K562 (cell line): ENCODE measurements at regions not wholly inside any gene's neighbourhood (a gene's known extent, or its start where the extent isn't known, plus 50 kb on each side); places are given as distances from the start of the nearest gene placed in this dataset.

Experiments used
- CREM ChIP-seq: IDR thresholded peaks from 2 replicates; pipeline ENCODE4 v1.6.1; 2014; ENCODE audit warnings: antibody characterized with exemption, low read depth
- ELK3 ChIP-seq: fragments of 450-650 bp; formaldehyde crosslinking; IDR thresholded peaks from 2 replicates; pipeline ENCODE4 v1.4.0; 2020; ENCODE audit warnings: mild to moderate bottlenecking
- ERF ChIP-seq: fragments of 450-650 bp; formaldehyde crosslinking; IDR thresholded peaks from 2 replicates; pipeline ENCODE4 v1.4.0; 2020; ENCODE audit warnings: mild to moderate bottlenecking, mixed read lengths
- FOSL1 ChIP-seq: fragments of 200-800 bp; sonication (Bioruptor generic); conservative IDR thresholded peaks from 2 replicates; pipeline ENCODE4 v1.6.1; 2016; ENCODE audit warnings: missing genetic modification characterization, missing compliant biosample characterization
- HSF4 ChIP-seq: fragments of 250-450 bp; sonication (Bioruptor Pico); IDR thresholded peaks from 2 replicates; pipeline ENCODE4 v2.1.2; 2022; ENCODE audit warnings: mild to moderate bottlenecking, moderate library complexity, borderline replicate concordance
- NCOR1 ChIP-seq: fragments of 450-650 bp; IDR thresholded peaks from 2 replicates; pipeline ENCODE4 v1.6.1; 2016; ENCODE audit warnings: mild to moderate bottlenecking, moderate library complexity
- PBX2 ChIP-seq, 2 experiments: IDR thresholded peaks in 1 of 2; conservative IDR thresholded peaks in 1 of 2; 2 replicates each; pipeline ENCODE4 v1.6.1; 2016; ENCODE audit warnings: low read depth in 2 of 2, mild to moderate bottlenecking in 1 of 2, missing compliant biosample characterization in 1 of 2, missing genetic modification characterization in 1 of 2, moderate library complexity in 1 of 2
- RAD51 ChIP-seq: fragments of 450-650 bp; IDR thresholded peaks from 2 replicates; pipeline ENCODE4 v1.7.1; 2016; ENCODE audit warnings: low read depth, mild to moderate bottlenecking, borderline replicate concordance
- SIN3A ChIP-seq, 2 experiments: fragments of 150-350 bp in 1 of 2; IDR thresholded peaks; 2 replicates each; pipeline ENCODE4 v1.6.1; 2011 to 2016; ENCODE audit warnings: borderline replicate concordance in 2 of 2, low read depth in 2 of 2, low read length in 2 of 2, mild to moderate bottlenecking in 2 of 2, moderate library complexity in 2 of 2; ENCODE audit not compliant: control insufficient read depth in 1 of 2
- TEAD2 ChIP-seq: fragments of 450-650 bp; IDR thresholded peaks from 2 replicates; pipeline ENCODE4 v1.6.1; 2016; ENCODE audit warnings: missing genetic modification characterization, control low read depth, missing compliant biosample characterization
- TEAD4 ChIP-seq, 2 experiments: sonication (generic) in 1 of 2; formaldehyde crosslinking in 1 of 2; IDR thresholded peaks; 2 replicates each; pipeline versions ENCODE4 v1.6.1 to v1.8.0; 2012 to 2022; ENCODE audit warnings: borderline replicate concordance in 1 of 2, inconsistent platforms in 1 of 2, low read length in 1 of 2, mild to moderate bottlenecking in 1 of 2, missing genetic modification reagents in 1 of 2
- ZNF197 ChIP-seq: fragments of 200-800 bp; sonication (Bioruptor generic); IDR thresholded peaks from 2 replicates; pipeline ENCODE4 v1.6.1; 2016; ENCODE audit warnings: low read depth, missing genetic modification characterization, missing compliant biosample characterization
- ZNF23 ChIP-seq: fragments of 250-450 bp; sonication (Bioruptor Pico); IDR thresholded peaks from 2 replicates; pipeline ENCODE4 v1.4.0; 2020; ENCODE audit warnings: mild to moderate bottlenecking
- ZNF584 ChIP-seq: fragments of 200-800 bp; sonication (Bioruptor generic); IDR thresholded peaks from 2 replicates; pipeline ENCODE4 v1.6.1; 2016; ENCODE audit warnings: low read depth, mild to moderate bottlenecking, missing genetic modification characterization, missing compliant biosample characterization
- TF ChIP-seq, protein P1 (sequence below): fragments of 250-450 bp; sonication (Bioruptor Pico); IDR thresholded peaks from 2 replicates; pipeline ENCODE4 v1.5.0; 2021
- TF ChIP-seq, protein P2 (sequence below): fragments of 250-450 bp; sonication (Bioruptor Pico); IDR thresholded peaks from 2 replicates; pipeline ENCODE4 v1.8.0; 2021; ENCODE audit warnings: moderate library complexity, mild to moderate bottlenecking, inconsistent platforms
- TF ChIP-seq, protein P3 (sequence below): fragments of 450-650 bp; formaldehyde crosslinking; IDR thresholded peaks from 2 replicates; pipeline ENCODE4 v1.4.0; 2020; ENCODE audit warnings: mild to moderate bottlenecking, moderate library complexity

GRCh38 chr7:84821671-84822534 lies 365.0 kb downstream of the SEMA3D start (continued):
- TF ChIP-seq NCOR1 (peak; percentile 47; the same call in 1 of the 2 replicates), HSF4 (CRISPR knock-in tag) (peak; percentile 97), TEAD2 (tag) (peak; percentile 96), ZNF23 (peak; percentile 88), PBX2 (CRISPR knock-in tag; IDR thresholded peaks at IDR 0.05; ENCODE audit: low read depth) (no peak), PBX2 (tag; conservative IDR thresholded peaks at IDR 0.05; ENCODE audit: low read depth) (peak; percentile 84), TEAD4 (IDR thresholded peaks at IDR 0.05; ENCODE audit: low read length) (peak; percentile 77), TEAD4 (CRISPR knock-in tag; IDR thresholded peaks at IDR 0.05; ENCODE audit: borderline replicate concordance) (no peak), ELK3 (CRISPR knock-in tag) (peak; percentile 74; the same call in 1 of the 2 replicates), ZNF197 (peak; percentile 93), ERF (peak; percentile 93), RAD51 (no peak), ZNF584 (CRISPR knock-in tag) (peak; percentile 95), FOSL1 (tag) (peak; percentile 79), SIN3A (IDR thresholded peaks at IDR 0.05; ENCODE audit: borderline replicate concordance in 2 of 2, control insufficient read depth in 1 of 2, low read depth in 2 of 2, low read length in 2 of 2) (no peak), CREM (no peak)
- TF ChIP-seq, protein P1, sequence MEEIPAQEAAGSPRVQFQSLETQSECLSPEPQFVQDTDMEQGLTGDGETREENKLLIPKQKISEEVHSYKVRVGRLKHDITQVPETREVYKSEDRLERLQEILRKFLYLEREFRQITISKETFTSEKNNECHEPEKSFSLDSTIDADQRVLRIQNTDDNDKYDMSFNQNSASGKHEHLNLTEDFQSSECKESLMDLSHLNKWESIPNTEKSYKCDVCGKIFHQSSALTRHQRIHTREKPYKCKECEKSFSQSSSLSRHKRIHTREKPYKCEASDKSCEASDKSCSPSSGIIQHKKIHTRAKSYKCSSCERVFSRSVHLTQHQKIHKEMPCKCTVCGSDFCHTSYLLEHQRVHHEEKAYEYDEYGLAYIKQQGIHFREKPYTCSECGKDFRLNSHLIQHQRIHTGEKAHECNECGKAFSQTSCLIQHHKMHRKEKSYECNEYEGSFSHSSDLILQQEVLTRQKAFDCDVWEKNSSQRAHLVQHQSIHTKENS (CRISPR knock-in tag): no peak
- TF ChIP-seq, protein P2, sequence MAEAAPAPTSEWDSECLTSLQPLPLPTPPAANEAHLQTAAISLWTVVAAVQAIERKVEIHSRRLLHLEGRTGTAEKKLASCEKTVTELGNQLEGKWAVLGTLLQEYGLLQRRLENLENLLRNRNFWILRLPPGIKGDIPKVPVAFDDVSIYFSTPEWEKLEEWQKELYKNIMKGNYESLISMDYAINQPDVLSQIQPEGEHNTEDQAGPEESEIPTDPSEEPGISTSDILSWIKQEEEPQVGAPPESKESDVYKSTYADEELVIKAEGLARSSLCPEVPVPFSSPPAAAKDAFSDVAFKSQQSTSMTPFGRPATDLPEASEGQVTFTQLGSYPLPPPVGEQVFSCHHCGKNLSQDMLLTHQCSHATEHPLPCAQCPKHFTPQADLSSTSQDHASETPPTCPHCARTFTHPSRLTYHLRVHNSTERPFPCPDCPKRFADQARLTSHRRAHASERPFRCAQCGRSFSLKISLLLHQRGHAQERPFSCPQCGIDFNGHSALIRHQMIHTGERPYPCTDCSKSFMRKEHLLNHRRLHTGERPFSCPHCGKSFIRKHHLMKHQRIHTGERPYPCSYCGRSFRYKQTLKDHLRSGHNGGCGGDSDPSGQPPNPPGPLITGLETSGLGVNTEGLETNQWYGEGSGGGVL: peak; percentile 94
- TF ChIP-seq, protein P3, sequence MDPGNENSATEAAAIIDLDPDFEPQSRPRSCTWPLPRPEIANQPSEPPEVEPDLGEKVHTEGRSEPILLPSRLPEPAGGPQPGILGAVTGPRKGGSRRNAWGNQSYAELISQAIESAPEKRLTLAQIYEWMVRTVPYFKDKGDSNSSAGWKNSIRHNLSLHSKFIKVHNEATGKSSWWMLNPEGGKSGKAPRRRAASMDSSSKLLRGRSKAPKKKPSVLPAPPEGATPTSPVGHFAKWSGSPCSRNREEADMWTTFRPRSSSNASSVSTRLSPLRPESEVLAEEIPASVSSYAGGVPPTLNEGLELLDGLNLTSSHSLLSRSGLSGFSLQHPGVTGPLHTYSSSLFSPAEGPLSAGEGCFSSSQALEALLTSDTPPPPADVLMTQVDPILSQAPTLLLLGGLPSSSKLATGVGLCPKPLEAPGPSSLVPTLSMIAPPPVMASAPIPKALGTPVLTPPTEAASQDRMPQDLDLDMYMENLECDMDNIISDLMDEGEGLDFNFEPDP (CRISPR knock-in tag): peak; percentile 91
